ENCODE measurements at regions not wholly inside any gene's neighbourhood (a gene's known extent, or its start where the extent isn't known, plus 50 kb on each side); places are given as distances from the start of the nearest gene placed in this dataset.
A peak's percentile ranks its signal among the peaks of the same experiment; 100 is the strongest.

- H3K4me1 Mint-ChIP-seq = peaks cover 55% of the 10 kb centered on the region
- TF ChIP-seq PRRX2 (CRISPR knock-in tag; IDR thresholded peaks at IDR 0.05) (no peak), ATF6 (CRISPR knock-in tag; IDR thresholded peaks at IDR 0.05) (no peak), ZNF532 (CRISPR knock-in tag; IDR thresholded peaks at IDR 0.05; ENCODE audit: borderline replicate concordance) (no peak), RELA (CRISPR knock-in tag; IDR thresholded peaks at IDR 0.05; ENCODE audit: borderline replicate concordance) (no peak), ZNF232 (CRISPR knock-in tag; IDR thresholded peaks at IDR 0.05) (no peak), CTCF (IDR thresholded peaks at IDR 0.05) (no peak), JUN (CRISPR knock-in tag; IDR thresholded peaks at IDR 0.05) (no peak), ZNF423 (CRISPR knock-in tag; IDR thresholded peaks at IDR 0.05) (no peak), E2F4 (CRISPR knock-in tag; IDR thresholded peaks at IDR 0.05; ENCODE audit: borderline replicate concordance, low read depth) (no peak), GTF2I (CRISPR knock-in tag; conservative IDR thresholded peaks at IDR 0.05) (no peak), E2F5 (CRISPR knock-in tag; IDR thresholded peaks at IDR 0.05) (no peak), USF2 (CRISPR knock-in tag; IDR thresholded peaks at IDR 0.05) (no peak), ZNF396 (CRISPR knock-in tag; IDR thresholded peaks at IDR 0.05; ENCODE audit: borderline replicate concordance) (no peak), ZNF512 (CRISPR knock-in tag; IDR thresholded peaks at IDR 0.05; ENCODE audit: borderline replicate concordance) (no peak), ZNF219 (CRISPR knock-in tag; IDR thresholded peaks at IDR 0.05; ENCODE audit: borderline replicate concordance) (no peak)
- ChIA-PET POLR2A (no interaction called here), CTCF (interaction anchor here (1.0 to 1.2 kb wide), 2 partner anchors 16 to 126 kb away, joined by 3 read pairs; no protein-coding TSS in a partner anchor)
- no peak overlapping the region for H3K27ac Mint-ChIP-seq
- DNase-seq (ENCODE audit: low spot score) (no peak), ATAC-seq (peak; percentile 43)
- no peak overlapping the region; the same call in 1 of the 2 replicates for H3K4me3 Mint-ChIP-seq
- H3K36me3 Mint-ChIP-seq = peaks cover 4% of the 10 kb centered on the region; the same call in 1 of the 2 replicates
- peaks cover 4% of the 10 kb centered on the region; the same call in 1 of the 2 replicates for H3K9me3 Mint-ChIP-seq
- peaks cover 5% of the 10 kb centered on the region for H3K27me3 Mint-ChIP-seq (ENCODE audit: low read depth)
Observed at GRCh38 chr2:219871351-219871750, 243.9 kb downstream of the SLC4A3 start.

Data from WTC11 (cell line).